IPS-18a (cell line): ENCODE measurements at regions not wholly inside any gene's neighbourhood (a gene's known extent, or its start where the extent isn't known, plus 50 kb on each side); places are given as distances from the start of the nearest gene placed in this dataset.

ENCODE experiments used
- H3K27ac ChIP-seq: one replicate; pipeline ENCODE4 v1.5.1; 2013; ENCODE audit warnings: low read length
- H3K27me3 ChIP-seq: one replicate; pipeline ENCODE4 v1.6.1; 2013; ENCODE audit warnings: mild to moderate bottlenecking, low read length; ENCODE audit not compliant: control insufficient read depth, insufficient read depth
- H3K36me3 ChIP-seq: one replicate; pipeline ENCODE4 v1.6.1; 2013; ENCODE audit warnings: low read depth, low read length; ENCODE audit not compliant: control insufficient read depth
- H3K4me1 ChIP-seq: one replicate; pipeline ENCODE4 v1.6.1; 2013; ENCODE audit warnings: low read depth, low read length; ENCODE audit not compliant: control insufficient read depth
- H3K4me3 ChIP-seq: one replicate; pipeline ENCODE4 v1.5.1; 2013; ENCODE audit warnings: low read length
- H3K9ac ChIP-seq: one replicate; pipeline ENCODE4 v1.6.1; 2013; ENCODE audit warnings: mild to moderate bottlenecking, low read length, moderate library complexity
- H3K9me3 ChIP-seq: one replicate; pipeline ENCODE4 v1.6.1; 2013; ENCODE audit warnings: low read depth, low read length; ENCODE audit not compliant: control insufficient read depth

GRCh38 chr2:175449616-175450015 lies 268.1 kb upstream of the ATP5MC3 start:
- H3K4me1 ChIP-seq = no peaks in the 10 kb centered on the region
- no peaks in the 10 kb centered on the region for H3K36me3 ChIP-seq
- no peak overlapping the region for H3K27ac ChIP-seq
- H3K9ac ChIP-seq = no peak overlapping the region
- no peaks in the 10 kb centered on the region for H3K9me3 ChIP-seq
- H3K4me3 ChIP-seq = no peak overlapping the region
- H3K27me3 ChIP-seq = no peaks in the 10 kb centered on the region

DNA sequence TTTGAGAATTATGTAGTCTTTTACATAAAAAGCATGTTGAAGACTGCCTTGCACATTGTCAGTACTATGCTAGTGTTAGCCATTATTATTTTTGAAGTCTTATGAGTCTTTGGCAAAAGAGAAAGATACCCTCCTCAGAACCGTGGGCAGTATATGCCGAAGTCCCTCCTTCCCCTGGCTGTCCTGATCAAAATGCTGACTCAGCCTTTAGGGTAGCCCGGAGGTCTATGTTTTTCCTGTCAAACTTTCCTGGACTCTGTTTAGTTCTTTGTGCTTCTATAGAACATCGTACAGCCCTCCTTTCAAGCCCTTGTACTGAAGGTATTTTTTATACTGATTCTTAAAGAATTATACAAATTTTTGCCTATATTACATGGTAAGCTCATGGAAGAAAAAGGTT lies 264.7 kb upstream of the ATP5MC3 start:
- Histone ChIP-seq H3K4me3 (no peak overlapping the region), H3K27me3 (no peaks in the 10 kb centered on the region), H3K9ac (no peak overlapping the region), H3K27ac (no peak overlapping the region), H3K4me1 (peaks cover 5% of the 10 kb centered on the region), H3K36me3 (no peaks in the 10 kb centered on the region), H3K9me3 (no peaks in the 10 kb centered on the region)

DNA sequence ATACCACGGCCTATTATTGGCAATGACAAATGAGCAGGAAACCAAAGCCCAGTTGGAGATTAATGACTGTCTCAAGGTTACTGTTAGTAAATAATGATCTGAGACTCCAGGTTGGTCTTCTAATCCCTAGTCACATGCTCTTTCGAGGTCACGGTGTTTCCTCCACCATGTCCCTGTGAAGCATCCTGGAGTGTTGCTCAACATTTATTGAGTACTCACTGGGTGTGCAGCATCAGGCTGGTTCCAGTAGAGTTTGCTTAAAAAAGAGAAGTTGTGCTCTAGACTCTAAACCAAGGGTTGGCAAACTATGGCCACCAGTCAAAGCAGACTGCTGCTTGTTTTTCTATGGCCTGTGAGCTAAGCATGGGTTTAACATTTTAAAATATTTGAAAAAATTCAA lies 263.8 kb upstream of the ATP5MC3 start:
- H3K4me3 ChIP-seq = no peak overlapping the region
- no peak overlapping the region for H3K9ac ChIP-seq
- H3K4me1 ChIP-seq = peaks cover 15% of the 10 kb centered on the region
- H3K9me3 ChIP-seq = no peaks in the 10 kb centered on the region
- no peaks in the 10 kb centered on the region for H3K36me3 ChIP-seq
- no peak overlapping the region for H3K27ac ChIP-seq
- H3K27me3 ChIP-seq = no peaks in the 10 kb centered on the region

DNA sequence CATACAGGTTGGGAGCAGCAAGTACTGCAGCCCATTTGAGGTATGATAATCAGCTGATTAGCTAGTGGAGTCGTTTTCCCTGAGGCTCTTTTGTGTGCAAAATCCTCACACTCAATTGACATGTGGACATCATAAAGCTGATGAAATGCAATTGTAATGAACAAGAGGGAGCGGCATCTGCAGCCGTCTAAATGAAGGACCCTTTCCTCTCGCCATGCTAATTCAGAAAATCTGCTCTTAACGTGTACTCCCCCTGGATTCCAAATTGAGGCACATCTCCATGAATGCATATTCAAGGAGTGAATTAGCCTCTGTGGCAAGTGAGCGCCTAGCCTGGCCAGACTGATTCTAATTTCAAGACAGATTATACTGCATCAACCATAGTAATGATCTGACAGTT lies 260.9 kb upstream of the ATP5MC3 start:
- no peak overlapping the region for H3K27ac ChIP-seq
- no peak overlapping the region for H3K9ac ChIP-seq
- H3K4me3 ChIP-seq = no peak overlapping the region
- H3K27me3 ChIP-seq = no peaks in the 10 kb centered on the region
- H3K4me1 ChIP-seq = peaks cover 15% of the 10 kb centered on the region
- no peaks in the 10 kb centered on the region for H3K9me3 ChIP-seq
- H3K36me3 ChIP-seq = no peaks in the 10 kb centered on the region

- no peaks in the 10 kb centered on the region for H3K27me3 ChIP-seq
- H3K4me3 ChIP-seq = no peak overlapping the region
- H3K9me3 ChIP-seq = no peaks in the 10 kb centered on the region
Measured at GRCh38 chr2:175441181-175441761, 259.8 kb upstream of the ATP5MC3 start.

GRCh38 chr2:175439416-175439815 lies 257.9 kb upstream of the ATP5MC3 start:
- no peaks in the 10 kb centered on the region for H3K36me3 ChIP-seq
- H3K4me1 ChIP-seq = peaks cover 15% of the 10 kb centered on the region
- no peak overlapping the region for H3K9ac ChIP-seq
- H3K9me3 ChIP-seq = no peaks in the 10 kb centered on the region
- H3K27ac ChIP-seq = no peak overlapping the region
- H3K27me3 ChIP-seq = no peaks in the 10 kb centered on the region
- H3K4me3 ChIP-seq = no peak overlapping the region

More at GRCh38 chr2:175441181-175441761, 259.8 kb upstream of the ATP5MC3 start:
- no peak overlapping the region for H3K9ac ChIP-seq
- H3K36me3 ChIP-seq = no peaks in the 10 kb centered on the region
- peaks cover 15% of the 10 kb centered on the region for H3K4me1 ChIP-seq
- H3K27ac ChIP-seq = no peak overlapping the region

GRCh38 chr2:175437167-175437566 lies 255.7 kb upstream of the ATP5MC3 start:
- H3K36me3 ChIP-seq = no peaks in the 10 kb centered on the region
- no peaks in the 10 kb centered on the region for H3K9me3 ChIP-seq
- peaks cover 15% of the 10 kb centered on the region for H3K4me1 ChIP-seq
- no peaks in the 10 kb centered on the region for H3K27me3 ChIP-seq
- no peak overlapping the region for H3K27ac ChIP-seq
- no peak overlapping the region for H3K9ac ChIP-seq
- H3K4me3 ChIP-seq = no peak overlapping the region

DNA sequence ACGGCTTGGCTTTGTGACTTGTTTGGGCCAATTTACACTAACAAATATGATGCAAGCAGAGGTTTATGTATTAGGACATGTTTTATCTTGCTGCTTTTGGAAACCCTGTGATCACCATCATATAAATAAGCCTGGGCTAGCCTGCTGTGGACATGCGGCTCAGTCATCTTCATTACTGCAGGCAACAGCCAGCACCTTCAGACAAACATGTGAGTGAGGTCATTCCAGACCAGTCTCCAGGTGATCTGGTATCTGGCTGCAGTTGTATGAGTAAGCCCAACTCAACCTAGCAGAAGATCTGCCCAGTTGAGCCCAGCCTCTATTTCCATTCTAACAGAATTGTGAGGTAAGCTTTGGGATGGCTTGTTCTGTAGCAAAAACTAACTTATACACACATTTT lies 254.6 kb upstream of the ATP5MC3 start:
- no peak overlapping the region for H3K9ac ChIP-seq
- H3K4me1 ChIP-seq = peaks cover 8% of the 10 kb centered on the region
- H3K36me3 ChIP-seq = no peaks in the 10 kb centered on the region
- H3K27me3 ChIP-seq = no peaks in the 10 kb centered on the region
- no peak overlapping the region for H3K27ac ChIP-seq
- H3K4me3 ChIP-seq = no peak overlapping the region
- no peaks in the 10 kb centered on the region for H3K9me3 ChIP-seq

DNA sequence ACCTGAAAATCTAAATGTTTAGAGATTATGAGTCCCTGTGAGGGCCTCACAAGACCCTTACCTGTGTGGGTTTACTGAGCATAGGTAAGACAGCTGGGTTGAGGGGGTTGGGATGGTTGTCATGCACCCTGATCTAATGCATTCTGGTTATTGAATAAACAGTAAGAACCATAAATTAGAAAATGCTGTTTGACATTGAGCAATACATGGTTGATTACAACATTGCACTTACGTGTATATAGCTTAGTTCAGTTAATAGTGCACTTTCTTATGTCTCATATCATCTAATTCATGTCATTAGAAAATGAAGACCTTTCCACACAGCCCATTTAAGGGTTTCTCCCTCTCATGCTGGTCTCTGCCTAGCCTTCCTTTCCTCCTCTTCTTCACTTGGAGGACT lies 253.5 kb upstream of the ATP5MC3 start:
- H3K9ac ChIP-seq = no peak overlapping the region
- no peaks in the 10 kb centered on the region for H3K27me3 ChIP-seq
- H3K4me1 ChIP-seq = no peaks in the 10 kb centered on the region
- no peak overlapping the region for H3K27ac ChIP-seq
- no peak overlapping the region for H3K4me3 ChIP-seq
- H3K9me3 ChIP-seq = no peaks in the 10 kb centered on the region
- no peaks in the 10 kb centered on the region for H3K36me3 ChIP-seq

- H3K36me3 ChIP-seq = no peaks in the 10 kb centered on the region
- H3K27ac ChIP-seq = no peak overlapping the region
- H3K9me3 ChIP-seq = peaks cover 6% of the 10 kb centered on the region
- H3K27me3 ChIP-seq = no peaks in the 10 kb centered on the region
- no peak overlapping the region for H3K4me3 ChIP-seq
- no peaks in the 10 kb centered on the region for H3K4me1 ChIP-seq
- no peak overlapping the region for H3K9ac ChIP-seq
Measured at GRCh38 chr2:175432793-175433192, 251.3 kb upstream of the ATP5MC3 start.

DNA sequence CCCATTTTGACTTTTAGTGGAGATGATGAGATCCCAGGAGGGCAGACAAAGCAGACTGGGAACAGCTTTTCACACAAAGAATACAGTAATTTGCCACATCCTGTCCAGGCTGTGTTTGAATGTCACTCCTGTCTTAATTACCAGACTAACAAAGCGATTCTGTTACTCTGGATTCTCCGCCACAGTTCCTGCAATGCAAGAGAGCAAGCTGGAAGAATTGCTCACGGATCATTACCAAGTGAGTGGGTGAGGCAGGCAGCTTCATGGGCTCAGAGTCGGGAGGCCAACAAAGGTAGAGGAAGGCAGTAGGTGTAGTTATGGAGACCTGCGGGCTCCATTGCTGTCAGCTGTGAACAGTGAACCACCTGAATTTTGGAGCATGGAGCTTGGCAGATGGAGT lies 250.5 kb upstream of the ATP5MC3 start:
- no peaks in the 10 kb centered on the region for H3K36me3 ChIP-seq
- H3K9me3 ChIP-seq = peaks cover 6% of the 10 kb centered on the region
- H3K9ac ChIP-seq = no peak overlapping the region
- no peaks in the 10 kb centered on the region for H3K27me3 ChIP-seq
- no peak overlapping the region for H3K27ac ChIP-seq
- H3K4me1 ChIP-seq = no peaks in the 10 kb centered on the region
- no peak overlapping the region for H3K4me3 ChIP-seq

GRCh38 chr2:175431101-175431946 lies 249.8 kb upstream of the ATP5MC3 start:
- Histone ChIP-seq H3K9me3 (peaks cover 6% of the 10 kb centered on the region), H3K36me3 (no peaks in the 10 kb centered on the region), H3K27ac (no peak overlapping the region), H3K27me3 (no peaks in the 10 kb centered on the region), H3K9ac (no peak overlapping the region), H3K4me3 (no peak overlapping the region), H3K4me1 (no peaks in the 10 kb centered on the region)
